Endothelial cell of umbilical vein (primary cell): ENCODE measurements at regions not wholly inside any gene's neighbourhood (a gene's known extent, or its start where the extent isn't known, plus 50 kb on each side); places are given as distances from the start of the nearest gene placed in this dataset.

Experiments used
- BruUV-seq: library from RNA; stranded (reverse); fragments of 400-500 nt; replicated peaks from 2 replicates; lab custom pipeline; 2021; lab: Mats Ljungman, UMichigan
- CTCF ChIA-PET: fragments of 300-600, 350-600 bp; sonication (Branson Sonifier 250); formaldehyde crosslinking; loops from one replicate; lab custom pipeline; 2021; ENCODE audit warnings: antibody characterized with exemption, inconsistent platforms; lab: Charles Lee
- POLR2A ChIA-PET: fragments of 300-600, 350-600 bp; sonication (Branson Sonifier 250); formaldehyde crosslinking; loops from one replicate; lab custom pipeline; 2021; ENCODE audit warnings: antibody characterized with exemption, inconsistent platforms; lab: Charles Lee
- DNase-seq: peaks from one replicate; pipeline ENCODE4 v3.0.0-alpha.2; 2011; ENCODE audit warnings: low read depth, low spot score
- FAIRE-seq: peaks from 2 replicates; lab custom pipeline; 2011; peaks lifted over from hg19 to GRCh38; lab: Jason Lieb, UNC
- H2AFZ ChIP-seq: 2 replicates; pipeline ENCODE4 v1.6.0; 2012; ENCODE audit warnings: low read depth, low read length, control low read depth, inconsistent platforms
- H3K27ac ChIP-seq: 2 replicates; pipeline ENCODE4 v1.5.1; 2011; ENCODE audit warnings: low read depth, mild to moderate bottlenecking, control low read depth, low read length, moderate library complexity; ENCODE audit not compliant: insufficient read depth
- H3K27me3 ChIP-seq, 2 experiments: 2 replicates each; pipeline versions ENCODE4 v1.6.0 to v1.6.1; 2011; ENCODE audit warnings: low read length in 2 of 2, mixed read lengths in 1 of 2; ENCODE audit not compliant: control insufficient read depth in 2 of 2, insufficient read depth in 2 of 2
- H3K36me3 ChIP-seq, 2 experiments: 2 replicates in 1 of 2; 3 replicates in 1 of 2; pipeline ENCODE4 v1.5.1; 2011; ENCODE audit warnings: low read length in 2 of 2, mild to moderate bottlenecking in 1 of 2, moderate library complexity in 1 of 2; ENCODE audit not compliant: control insufficient read depth in 2 of 2, insufficient read depth in 2 of 2; ENCODE audit errors: extremely low read depth in 1 of 2
- H3K4me1 ChIP-seq: 3 replicates; pipeline ENCODE4 v1.5.1; 2011; ENCODE audit warnings: mild to moderate bottlenecking, low read length; ENCODE audit not compliant: control insufficient read depth, insufficient read depth; ENCODE audit errors: extremely low read depth
- H3K4me2 ChIP-seq: 2 replicates; pipeline ENCODE4 v1.6.1; 2011; ENCODE audit warnings: low read length, control low read depth, mixed read lengths; ENCODE audit not compliant: insufficient read depth
- H3K4me3 ChIP-seq, 3 experiments: fragments of 200-600 bp in 1 of 3; sonication (generic), shearing (Covaris generic) in 1 of 3; replicated peaks in 1 of 3; 2 replicates each; pipeline ENCODE4 v1.5.1; 2011 to 2016; ENCODE audit warnings: control low read depth in 3 of 3, low read length in 3 of 3, mild to moderate bottlenecking in 2 of 3, inconsistent platforms in 1 of 3, low read depth in 1 of 3, moderate library complexity in 1 of 3; ENCODE audit not compliant: insufficient read depth in 1 of 3
- H3K79me2 ChIP-seq: 2 replicates; pipeline ENCODE4 v1.6.0; 2012; ENCODE audit warnings: low read length, inconsistent platforms; ENCODE audit not compliant: control insufficient read depth, insufficient read depth
- H3K9ac ChIP-seq: replicated peaks from 2 replicates; pipeline ENCODE3; 2011; ENCODE audit warnings: low read length, control low read depth; ENCODE audit not compliant: insufficient read depth; ENCODE audit errors: extremely low read depth
- H3K9me1 ChIP-seq: replicated peaks from 3 replicates; pipeline ENCODE4 v1.6.0; 2011; ENCODE audit warnings: mild to moderate bottlenecking, low read length; ENCODE audit not compliant: control insufficient read depth, insufficient read depth; ENCODE audit errors: extremely low read depth
- H3K9me3 ChIP-seq: replicated peaks from 2 replicates; pipeline ENCODE4 v1.5.1; 2012; ENCODE audit warnings: low read length, inconsistent platforms; ENCODE audit not compliant: control insufficient read depth, insufficient read depth
- H4K20me1 ChIP-seq: replicated peaks from 2 replicates; pipeline ENCODE3; 2011; ENCODE audit warnings: mild to moderate bottlenecking, low read length; ENCODE audit not compliant: control insufficient read depth, insufficient read depth; ENCODE audit errors: extremely low read depth
- CTCF ChIP-seq, 2 donors: IDR thresholded peaks; 1 replicate in 1 of 2; 2 replicates in 1 of 2; pipeline ENCODE4 v1.5.1; 2011; ENCODE audit warnings: low read length in 2 of 2, mild to moderate bottlenecking in 2 of 2, moderate library complexity in 2 of 2, control low read depth in 1 of 2, inconsistent platforms in 1 of 2, low read depth in 1 of 2; ENCODE audit not compliant: insufficient read depth in 1 of 2; ENCODE audit errors: extremely low read depth in 1 of 2
- EZH2 ChIP-seq: IDR thresholded peaks from 2 replicates; pipeline ENCODE4 v1.6.1; 2012; ENCODE audit warnings: borderline replicate concordance, low read depth, mild to moderate bottlenecking, moderate library complexity, low read length, inconsistent platforms; ENCODE audit not compliant: severe bottlenecking
- FOS ChIP-seq: IDR thresholded peaks from 2 replicates; pipeline ENCODE4 v1.6.1; 2011; ENCODE audit warnings: mild to moderate bottlenecking, low read length, moderate library complexity, borderline replicate concordance; ENCODE audit not compliant: insufficient read depth
- GATA2 ChIP-seq: IDR thresholded peaks from 2 replicates; pipeline ENCODE4 v1.7.0; 2011; ENCODE audit warnings: low read depth, mild to moderate bottlenecking, moderate library complexity, mixed read lengths, low read length; ENCODE audit not compliant: insufficient read length, insufficient read depth
- JUN ChIP-seq: IDR thresholded peaks from 2 replicates; pipeline ENCODE4 v1.6.1; 2011; ENCODE audit warnings: borderline replicate concordance, low read depth; ENCODE audit not compliant: insufficient read length, insufficient read depth
- MAX ChIP-seq: IDR thresholded peaks from 2 replicates; pipeline ENCODE4 v1.6.1; 2011; ENCODE audit not compliant: insufficient read depth, insufficient read length
- MYC ChIP-seq: IDR thresholded peaks from one replicate; pipeline ENCODE4 v1.6.1; 2011; ENCODE audit warnings: mild to moderate bottlenecking, low read depth, low read length
- POLR2A ChIP-seq: IDR thresholded peaks from 2 replicates; pipeline ENCODE4 v1.6.1; 2012; ENCODE audit warnings: low read depth, mild to moderate bottlenecking, control low read depth, low read length
- POLR2AphosphoS5 ChIP-seq: IDR thresholded peaks from 2 replicates; pipeline ENCODE4 v1.6.1; 2012; ENCODE audit warnings: low read depth, mild to moderate bottlenecking, control low read depth, low read length, moderate library complexity; ENCODE audit not compliant: insufficient read depth
- dilution Hi-C: fragments of 300-500 bp; cut with MboI; formaldehyde crosslinking; loops from one replicate; pipeline ENCODE4 v1.15.0; 2019; ENCODE audit warnings: low sequenced_read_pairs; ENCODE audit not compliant: extremely low pct_ligation_motif_present
- intact Hi-C: fragments of 100-400 bp; cut with micrococcal nuclease; formaldehyde crosslinking; loops from one replicate; pipeline ENCODE4 v1.10.0; 2022

GRCh38 chr6:92147246-92147645, 1272.1 kb downstream of the EPHA7 start:
- Histone ChIP-seq H3K9ac (no peak overlapping the region), H3K4me1 (no peaks in the 10 kb centered on the region), H3K79me2 (no peaks in the 10 kb centered on the region), H3K36me3 (no peaks in the 10 kb centered on the region), H2AFZ (no peak overlapping the region), H3K4me3 (no peak overlapping the region), H3K9me1 (no peaks in the 10 kb centered on the region), H4K20me1 (no peaks in the 10 kb centered on the region), H3K27ac (no peak overlapping the region), H3K27me3 (no peaks in the 10 kb centered on the region), H3K9me3 (no peaks in the 10 kb centered on the region), H3K4me2 (no peak overlapping the region)
- ChIA-PET POLR2A (no interaction called here), CTCF (no interaction called here)
- intact Hi-C loops (no loop called here), dilution Hi-C loops (no loop called here)
- TF ChIP-seq GATA2 (no peak), POLR2A (no peak), MYC (no peak), MAX (no peak), CTCF (IDR thresholded peaks at IDR 0.05; ENCODE audit: extremely low read depth in 1 of 2, insufficient read depth in 1 of 2, low read depth in 1 of 2, low read length in 2 of 2) (no peak), FOS (no peak), EZH2 (no peak), POLR2AphosphoS5 (no peak), JUN (no peak)
- FAIRE-seq (no peak), DNase-seq (no peak)
- BruUV-seq = no TSS peak
